ENCODE measurements at regions not wholly inside any gene's neighbourhood (a gene's known extent, or its start where the extent isn't known, plus 50 kb on each side); places are given as distances from the start of the nearest gene placed in this dataset.
"Not testable (repeated sequence)": the region's sequence is repeated elsewhere in the genome, so short reads cannot be mapped to it uniquely, and the experiment has no call there.

GRCh38 chr22:47504962-47505361 lies 742.5 kb downstream of the TBC1D22A start:
- DNase-seq, result no peak

- no peak for DNase-seq
Observed at GRCh38 chr22:47498969-47499495, 736.6 kb downstream of the TBC1D22A start.

- DNase-seq, result no peak
Observed at GRCh38 chr22:47497666-47498065, 735.2 kb downstream of the TBC1D22A start.

- no peak for DNase-seq
Observed at GRCh38 chr22:47495110-47495509, 732.7 kb downstream of the TBC1D22A start.

- not testable (repeated sequence) for DNase-seq
Observed at GRCh38 chr22:47488131-47488530, 725.7 kb downstream of the TBC1D22A start.

- no peak for DNase-seq
Observed at GRCh38 chr22:47486569-47487312, 724.3 kb downstream of the TBC1D22A start.

- no peak for DNase-seq
Observed at GRCh38 chr22:47484960-47485569, 722.6 kb downstream of the TBC1D22A start.

GRCh38 chr22:47476231-47476630 lies 713.8 kb downstream of the TBC1D22A start:
- DNase-seq, result no peak

GRCh38 chr22:47474895-47475294 lies 712.4 kb downstream of the TBC1D22A start:
- DNase-seq, result no peak

- peak; percentile 9 for DNase-seq
Observed at GRCh38 chr22:47474464-47474863, 712.0 kb downstream of the TBC1D22A start.

GRCh38 chr22:47472636-47473035 lies 710.2 kb downstream of the TBC1D22A start:
- no peak for DNase-seq

- DNase-seq, result no peak
Observed at GRCh38 chr22:47471406-47471805, 709.0 kb downstream of the TBC1D22A start.

GRCh38 chr22:47465809-47466208 lies 703.4 kb downstream of the TBC1D22A start:
- no peak for DNase-seq

- DNase-seq, result no peak
Observed at GRCh38 chr22:47465222-47465621, 702.8 kb downstream of the TBC1D22A start.

GRCh38 chr22:47463220-47463619 lies 700.8 kb downstream of the TBC1D22A start:
- DNase-seq, result no peak

- DNase-seq, result no peak
Observed at GRCh38 chr22:47460861-47461260, 698.4 kb downstream of the TBC1D22A start.

- no peak for DNase-seq
Observed at GRCh38 chr22:47460176-47460575, 697.7 kb downstream of the TBC1D22A start.

GRCh38 chr22:47458348-47458747 lies 695.9 kb downstream of the TBC1D22A start:
- DNase-seq, result no peak

GRCh38 chr22:47457509-47458300 lies 695.3 kb downstream of the TBC1D22A start:
- DNase-seq, result no peak

- no peak for DNase-seq
Observed at GRCh38 chr22:47457021-47457420, 694.6 kb downstream of the TBC1D22A start.

GRCh38 chr22:47456031-47456430 lies 693.6 kb downstream of the TBC1D22A start:
- no peak for DNase-seq

GRCh38 chr22:47453049-47453448 lies 690.6 kb downstream of the TBC1D22A start:
- DNase-seq, result no peak

- DNase-seq, result peak; percentile 12
Observed at GRCh38 chr22:47452184-47452583, 689.7 kb downstream of the TBC1D22A start.
